ENCODE measurements at regions not wholly inside any gene's neighbourhood (a gene's known extent, or its start where the extent isn't known, plus 50 kb on each side); places are given as distances from the start of the nearest gene placed in this dataset.

- Histone ChIP-seq H4K20me1 (replicated peaks in 1 of 2; ENCODE audit: control insufficient read depth in 1 of 2, insufficient read depth in 2 of 2, low read length in 2 of 2) (no peaks in the 10 kb centered on the region), H4K91ac (replicated peaks; ENCODE audit: insufficient read length, low read length) (no peak overlapping the region), H3K14ac (ENCODE audit: insufficient read length) (no peak overlapping the region), H3K4me2 (ENCODE audit: insufficient read depth in 1 of 2, low read depth in 2 of 2, low read length in 2 of 2) (no peak overlapping the region), H3K9me3 (ENCODE audit: insufficient read depth in 2 of 2, low read depth in 1 of 2, low read length in 1 of 2) (no peaks in the 10 kb centered on the region), H3K27me3 (replicated peaks in 1 of 4; ENCODE audit: control insufficient read depth in 3 of 4, extremely low read depth in 1 of 4, insufficient read depth in 3 of 4, low read length in 3 of 4) (no peaks in the 10 kb centered on the region), H4K8ac (ENCODE audit: extremely low read depth, insufficient read depth, low read length) (no peak overlapping the region), H2BK120ac (replicated peaks; ENCODE audit: low read depth, low read length) (no peak overlapping the region), H3K56ac (replicated peaks; ENCODE audit: insufficient read length, low read depth, low read length) (no peak overlapping the region), H2AFZ (ENCODE audit: low read length) (no peak overlapping the region; the same call in 1 of the 2 replicates), H2BK12ac (ENCODE audit: low read depth, low read length) (no peak overlapping the region), H2AK5ac (ENCODE audit: low read depth, low read length) (no peak overlapping the region), H4K5ac (ENCODE audit: insufficient read length, low read depth, low read length) (no peak overlapping the region), H3K23ac (ENCODE audit: insufficient read length) (no peak overlapping the region), H3K18ac (ENCODE audit: extremely low read depth, low read length) (no peak overlapping the region), H3K9ac (replicated peaks in 1 of 4; ENCODE audit: extremely low read depth in 1 of 4, low read depth in 3 of 4, low read length in 3 of 4) (no peak overlapping the region), H3K4me3 (ENCODE audit: extremely low read depth in 1 of 4, insufficient read depth in 2 of 4, low read depth in 3 of 4, low read length in 4 of 4) (no peak overlapping the region), H3K27ac (ENCODE audit: low read depth, low read length) (no peak overlapping the region), H2BK15ac (ENCODE audit: low read length) (no peak overlapping the region), H3K79me1 (ENCODE audit: low read depth, low read length) (no peaks in the 10 kb centered on the region), H3K23me2 (ENCODE audit: low read depth, low read length) (peaks cover 5% of the 10 kb centered on the region; the same call in 1 of the 2 replicates), H3K4me1 (replicated peaks in 1 of 4; ENCODE audit: control insufficient read depth in 3 of 4, insufficient read depth in 4 of 4, low read length in 3 of 4) (no peaks in the 10 kb centered on the region; a peak in 1 of 7 replicates), H3K79me2 (ENCODE audit: control insufficient read depth in 1 of 2, insufficient read depth in 2 of 2, low read length in 2 of 2) (no peaks in the 10 kb centered on the region), H3K4ac (replicated peaks; ENCODE audit: insufficient read length, low read depth, low read length) (no peak overlapping the region), H2BK20ac (ENCODE audit: low read length) (no peak overlapping the region), H2BK5ac (ENCODE audit: low read depth, low read length) (no peak overlapping the region), H3K36me3 (ENCODE audit: control insufficient read depth in 2 of 4, insufficient read depth in 4 of 4, low read length in 3 of 4) (no peaks in the 10 kb centered on the region)
- POLR2A ChIA-PET (ENCODE audit: partially characterized antibody) = interaction anchor here (1.5 kb wide), 1 partner anchor 10 kb away, joined by 4 read pairs; no protein-coding TSS in a partner anchor
- no peak for TF ChIP-seq SIX5 (IDR thresholded peaks at IDR 0.05; ENCODE audit: low read depth, low read length)
- no peak for TF ChIP-seq POU5F1 (IDR thresholded peaks at IDR 0.05; ENCODE audit: low read depth, low read length)
- TF ChIP-seq FOSL1 (IDR thresholded peaks at IDR 0.05; ENCODE audit: insufficient read depth, low read depth, low read length) = no peak
- TF ChIP-seq TEAD4 (IDR thresholded peaks at IDR 0.05; ENCODE audit: low read depth, low read length) = no peak
- TF ChIP-seq CTCF (IDR thresholded peaks at IDR 0.05; ENCODE audit: control extremely low read depth in 1 of 3, insufficient read depth in 1 of 3, low read depth in 1 of 3, low read length in 3 of 3) = no peak
- 87% methylated on average over 6 of the region's 6 CpGs; no CpG with 5 or more reads in 1 of the 2 experiments for WGBS, 2 experiments (ENCODE audit: extremely low coverage in 1 of 2, insufficient coverage in 1 of 2, insufficient read length in 1 of 2, insufficient replicate concordance in 2 of 2, low coverage in 1 of 2, low lambda C conversion rate in 2 of 2, missing lambda C conversion rate in 1 of 2)
- FAIRE-seq (no peak), DNase-seq (ENCODE audit: low read depth in 1 of 2, low spot score in 2 of 2) (no peak)
- CTCF ChIA-PET (ENCODE audit: partially characterized antibody) = interaction anchor here (0.5 to 2.3 kb wide), 6 partner anchors 8 to 188 kb away, joined by 3 to 10 read pairs (median 6); no protein-coding TSS in a partner anchor
Measured at GRCh38 chr20:59395729-59396128, 95.3 kb downstream of the EDN3 start.
